Gastrocnemius medialis (tissue), 4 donors: ENCODE measurements at regions not wholly inside any gene's neighbourhood (a gene's known extent, or its start where the extent isn't known, plus 50 kb on each side); places are given as distances from the start of the nearest gene placed in this dataset.
A peak's percentile ranks its signal among the peaks of the same experiment; 100 is the strongest.

Source experiments
- ATAC-seq, 2 donors: fragments of 150-250 bp; one replicate each; pipeline ENCODE4 v1.9.1; 2016
- DNase-seq, 2 donors: peaks; one replicate each; pipeline ENCODE4 v3.0.0-alpha.2; 2019
- H3K27ac ChIP-seq, 4 donors: fragments of 200-600 bp; sonication (generic); 1 replicate in 1 of 4; 2 replicates in 3 of 4; pipeline ENCODE4 v1.5.1; 2016 to 2018; ENCODE audit warnings: mild to moderate bottlenecking in 2 of 4, moderate library complexity in 1 of 4
- H3K27me3 ChIP-seq, 3 donors: fragments of 200-600 bp; sonication (generic) in 2 of 3; 1 replicate in 1 of 3; 2 replicates in 2 of 3; pipeline versions ENCODE4 v1.5.1 to v1.6.0; 2016 to 2019; ENCODE audit warnings: mild to moderate bottlenecking in 1 of 3, moderate library complexity in 1 of 3
- H3K36me3 ChIP-seq, 2 donors: fragments of 200-600 bp; sonication (generic) in 1 of 2; one replicate each; pipeline ENCODE4 v1.5.1; 2017 to 2018
- H3K4me1 ChIP-seq, 2 donors: fragments of 200-600 bp; sonication (generic) in 1 of 2; one replicate each; pipeline ENCODE4 v1.5.1; 2016 to 2017; ENCODE audit warnings: mild to moderate bottlenecking in 2 of 2
- H3K4me3 ChIP-seq, 4 donors: fragments of 200-600 bp; sonication (generic) in 3 of 4; 1 replicate in 1 of 4; 2 replicates in 3 of 4; pipeline ENCODE4 v1.5.1; 2016 to 2019; ENCODE audit warnings: mild to moderate bottlenecking in 2 of 4
- H3K9me3 ChIP-seq, 3 donors: fragments of 200-600 bp; sonication (generic) in 2 of 3; 1 replicate in 1 of 3; 2 replicates in 2 of 3; pipeline ENCODE4 v1.5.1; 2016 to 2019
- POLR2A ChIP-seq, 2 donors: fragments of 450-650 bp; IDR thresholded peaks; one replicate each; pipeline ENCODE4 v1.6.1; 2017; ENCODE audit warnings: antibody characterized with exemption in 2 of 2, mild to moderate bottlenecking in 2 of 2, moderate library complexity in 2 of 2
- in situ Hi-C, 4 donors: fragments of 200-750 bp; cut with MboI; loops; one replicate each; pipeline versions ENCODE4 v1.15.0 to v1.8.0; 2017; ENCODE audit warnings: low sequenced_read_pairs in 4 of 4
- intact Hi-C: fragments of 100-400 bp; cut with DNase I; formaldehyde crosslinking; loops from one replicate; pipeline ENCODE4 v1.15.1; 2023; ENCODE audit warnings: low total_unique reads
- TF ChIP-seq, protein P1 (sequence below), 5 experiments: fragments of 450-650 bp in 3 of 5; fragments of 200-600 bp in 2 of 5; sonication (generic) in 2 of 5; IDR thresholded peaks in 4 of 5; conservative IDR thresholded peaks in 1 of 5; 1 replicate in 4 of 5; 2 replicates in 1 of 5; pipeline ENCODE4 v1.5.1; 2016 to 2019; ENCODE audit warnings: antibody characterized with exemption in 5 of 5, mild to moderate bottlenecking in 3 of 5, moderate library complexity in 3 of 5

DNA sequence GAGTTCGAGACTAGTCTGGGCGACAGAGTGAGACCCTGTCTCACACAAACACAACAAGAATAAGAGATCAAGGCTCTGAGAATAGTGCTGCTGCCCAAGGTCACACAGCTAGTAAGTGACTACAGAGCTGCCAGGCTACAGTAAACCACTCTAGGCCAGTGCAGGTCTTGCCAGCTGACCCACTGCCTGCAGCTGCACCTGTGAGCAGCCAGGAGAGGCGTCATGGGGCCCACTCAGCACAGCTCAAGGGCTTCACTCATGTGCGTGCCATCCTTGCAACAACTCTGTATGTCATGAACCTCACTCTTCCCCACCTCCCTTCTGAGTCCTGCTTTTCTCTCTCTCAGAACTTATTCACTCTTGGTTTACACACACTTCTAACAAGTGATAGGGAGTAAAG is 176.7 kb downstream of the SMAD6 start:
- no peaks in the 10 kb centered on the region for H3K9me3 ChIP-seq
- no peaks in the 10 kb centered on the region for H3K27me3 ChIP-seq
- ATAC-seq (peak in 1 of 2 donors; percentile 7), DNase-seq (no peak)
- intact Hi-C loops: no loop called here
- no peak overlapping the region for H3K4me3 ChIP-seq
- TF ChIP-seq POLR2A (IDR thresholded peaks at IDR 0.05): no peak
- no peaks in the 10 kb centered on the region for H3K36me3 ChIP-seq
- H3K27ac ChIP-seq: peak overlapping the region; percentile 3 to 76 (median 65)
- in situ Hi-C loops: no loop called here
- peaks cover 41 to 48% of the 10 kb centered on the region in 2 donors for H3K4me1 ChIP-seq

DNA sequence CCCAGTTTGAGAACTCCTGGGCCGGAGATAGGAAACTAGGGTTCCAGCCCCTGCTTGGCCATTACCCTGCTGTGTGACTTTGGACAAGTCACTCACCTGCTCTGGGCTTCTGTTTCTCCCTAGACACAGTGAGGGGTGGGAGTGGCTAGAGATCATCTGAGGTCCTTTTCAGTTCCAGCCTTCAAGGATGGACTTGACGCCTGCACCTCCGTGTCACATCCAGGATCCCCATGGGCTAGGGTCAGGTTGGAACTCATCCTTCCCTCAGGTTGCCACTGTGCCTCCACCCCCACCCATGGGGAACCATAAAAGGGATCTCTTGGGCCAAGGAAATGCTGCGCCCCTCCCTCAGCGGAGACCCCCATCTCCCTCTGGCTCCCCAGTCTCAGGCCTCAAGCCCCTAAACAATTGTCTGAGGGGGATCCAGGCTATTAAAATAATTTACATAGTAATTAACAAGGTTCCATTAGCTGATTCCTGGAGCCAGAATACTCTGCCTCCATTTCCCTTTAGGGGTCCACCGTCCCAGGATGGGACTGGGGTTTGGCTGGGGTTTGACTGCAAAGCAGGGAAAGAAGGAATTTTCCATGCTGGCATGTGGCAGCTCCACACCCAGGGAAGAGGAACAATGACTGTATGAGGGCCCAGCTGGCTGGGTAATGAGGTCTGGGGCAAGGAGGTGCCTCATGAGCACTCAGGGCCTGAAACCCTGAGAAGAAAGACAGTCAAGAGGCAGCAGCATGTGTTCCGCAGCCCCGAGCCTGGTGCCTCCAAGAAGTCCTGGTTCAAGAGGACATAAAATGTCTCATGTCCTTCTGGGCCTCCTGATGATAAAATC is 177.7 kb downstream of the SMAD6 start:
- ATAC-seq (no peak), DNase-seq (no peak)
- Histone ChIP-seq H3K4me3 (no peak overlapping the region), H3K4me1 (peaks cover 47 to 55% of the 10 kb centered on the region in 2 donors), H3K27me3 (no peaks in the 10 kb centered on the region), H3K36me3 (no peaks in the 10 kb centered on the region), H3K9me3 (no peaks in the 10 kb centered on the region), H3K27ac (peak overlapping the region in 3 of 4 donors; percentile 17 to 73 (median 57))
- no peak for TF ChIP-seq POLR2A (IDR thresholded peaks at IDR 0.05)
- TF ChIP-seq, protein P1, sequence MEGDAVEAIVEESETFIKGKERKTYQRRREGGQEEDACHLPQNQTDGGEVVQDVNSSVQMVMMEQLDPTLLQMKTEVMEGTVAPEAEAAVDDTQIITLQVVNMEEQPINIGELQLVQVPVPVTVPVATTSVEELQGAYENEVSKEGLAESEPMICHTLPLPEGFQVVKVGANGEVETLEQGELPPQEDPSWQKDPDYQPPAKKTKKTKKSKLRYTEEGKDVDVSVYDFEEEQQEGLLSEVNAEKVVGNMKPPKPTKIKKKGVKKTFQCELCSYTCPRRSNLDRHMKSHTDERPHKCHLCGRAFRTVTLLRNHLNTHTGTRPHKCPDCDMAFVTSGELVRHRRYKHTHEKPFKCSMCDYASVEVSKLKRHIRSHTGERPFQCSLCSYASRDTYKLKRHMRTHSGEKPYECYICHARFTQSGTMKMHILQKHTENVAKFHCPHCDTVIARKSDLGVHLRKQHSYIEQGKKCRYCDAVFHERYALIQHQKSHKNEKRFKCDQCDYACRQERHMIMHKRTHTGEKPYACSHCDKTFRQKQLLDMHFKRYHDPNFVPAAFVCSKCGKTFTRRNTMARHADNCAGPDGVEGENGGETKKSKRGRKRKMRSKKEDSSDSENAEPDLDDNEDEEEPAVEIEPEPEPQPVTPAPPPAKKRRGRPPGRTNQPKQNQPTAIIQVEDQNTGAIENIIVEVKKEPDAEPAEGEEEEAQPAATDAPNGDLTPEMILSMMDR (IDR thresholded peaks at IDR 0.05 in 4 of 5, conservative IDR thresholded peaks at IDR 0.05 in 1 of 5): no peak
- intact Hi-C loops: no loop called here
- in situ Hi-C loops: no loop called here

DNA sequence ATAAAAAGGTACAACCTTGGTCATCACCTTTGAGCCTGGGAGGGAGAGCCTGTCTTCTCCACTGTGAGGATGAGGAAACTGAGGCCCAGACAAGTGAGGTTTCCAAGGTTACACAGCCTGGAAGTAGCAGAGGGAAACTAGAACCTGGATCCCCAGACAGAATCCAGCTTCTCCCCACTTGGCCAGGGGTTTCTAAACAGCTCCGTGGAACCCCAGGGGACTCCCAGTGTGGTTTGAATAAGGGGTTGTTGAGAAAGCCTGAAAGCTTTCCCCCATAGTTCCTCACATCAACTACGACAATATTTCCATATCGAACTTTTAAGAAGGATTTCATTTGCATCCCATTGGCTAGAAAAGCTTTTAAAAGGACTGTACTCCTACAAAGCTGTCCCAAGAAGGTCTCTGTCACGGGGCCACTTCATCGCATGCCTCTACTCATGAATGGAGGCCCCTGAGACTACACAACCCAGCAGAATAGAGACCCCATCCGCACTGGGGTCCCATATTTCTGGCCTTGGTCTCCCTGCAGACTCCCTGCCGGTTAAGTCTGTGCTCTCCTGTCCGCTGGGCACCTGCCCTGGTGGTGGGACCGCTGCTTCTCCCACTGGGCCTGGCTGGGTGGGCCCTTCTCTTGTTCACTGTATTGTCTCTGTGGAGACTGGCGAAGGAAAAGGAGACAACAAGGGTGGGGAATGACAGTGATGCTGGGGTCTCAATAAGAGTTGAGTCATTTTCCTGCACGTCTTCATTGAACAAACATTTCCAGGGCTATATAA is 178.5 kb downstream of the SMAD6 start:
- Histone ChIP-seq H3K4me1 (peaks cover 47 to 55% of the 10 kb centered on the region in 2 donors), H3K4me3 (no peak overlapping the region), H3K27ac (peak overlapping the region in 3 of 4 donors; percentile 17 to 73 (median 57)), H3K36me3 (no peaks in the 10 kb centered on the region), H3K27me3 (no peaks in the 10 kb centered on the region), H3K9me3 (no peaks in the 10 kb centered on the region)
- intact Hi-C loops (no loop called here), in situ Hi-C loops (no loop called here)
- ATAC-seq: no peak
- TF ChIP-seq POLR2A (IDR thresholded peaks at IDR 0.05): no peak
- TF ChIP-seq, protein P1 (IDR thresholded peaks at IDR 0.05 in 4 of 5, conservative IDR thresholded peaks at IDR 0.05 in 1 of 5): no peak
- no peak for DNase-seq

GRCh38 chr15:66881173-66881905 is 179.3 kb downstream of the SMAD6 start:
- Histone ChIP-seq H3K36me3 (no peaks in the 10 kb centered on the region), H3K9me3 (no peaks in the 10 kb centered on the region), H3K4me3 (no peak overlapping the region), H3K27ac (peak overlapping the region in 1 of 4 donors; percentile 71), H3K27me3 (no peaks in the 10 kb centered on the region), H3K4me1 (peaks cover 47 to 55% of the 10 kb centered on the region in 2 donors)
- DNase-seq (no peak), ATAC-seq (no peak)
- TF ChIP-seq POLR2A (IDR thresholded peaks at IDR 0.05): no peak
- TF ChIP-seq, protein P1 (IDR thresholded peaks at IDR 0.05 in 4 of 5, conservative IDR thresholded peaks at IDR 0.05 in 1 of 5): no peak
- intact Hi-C loops: no loop called here
- in situ Hi-C loops: no loop called here
